Duodenal mucosa (tissue), 2 donors: ENCODE measurements at regions not wholly inside any gene's neighbourhood (a gene's known extent, or its start where the extent isn't known, plus 50 kb on each side); places are given as distances from the start of the nearest gene placed in this dataset.

ENCODE experiments used
- H3K27ac ChIP-seq: one replicate; pipeline ENCODE4 v1.7.0; 2013; ENCODE audit warnings: low read depth, low read length
- H3K27me3 ChIP-seq, 2 donors: one replicate each; pipeline ENCODE4 v1.7.0; 2013; ENCODE audit warnings: low read length in 2 of 2, control low read depth in 1 of 2; ENCODE audit not compliant: insufficient read depth in 2 of 2, control insufficient read depth in 1 of 2
- H3K36me3 ChIP-seq, 2 donors: one replicate each; pipeline ENCODE4 v1.7.0; 2013; ENCODE audit warnings: low read length in 2 of 2, control low read depth in 1 of 2; ENCODE audit not compliant: insufficient read depth in 2 of 2, control insufficient read depth in 1 of 2
- H3K4me1 ChIP-seq, 2 donors: one replicate each; pipeline ENCODE4 v1.7.0; 2013; ENCODE audit warnings: low read length in 2 of 2, control low read depth in 1 of 2; ENCODE audit not compliant: insufficient read depth in 2 of 2, control insufficient read depth in 1 of 2
- H3K4me3 ChIP-seq, 2 donors: one replicate each; pipeline ENCODE4 v1.7.0; 2013; ENCODE audit warnings: low read length in 2 of 2, low read depth in 1 of 2
- H3K9ac ChIP-seq, 2 donors: one replicate each; pipeline ENCODE4 v1.7.0; 2013; ENCODE audit warnings: low read length in 2 of 2, low read depth in 1 of 2
- H3K9me3 ChIP-seq, 2 donors: one replicate each; pipeline ENCODE4 v1.7.0; 2013; ENCODE audit warnings: low read length in 2 of 2, control low read depth in 1 of 2; ENCODE audit not compliant: control insufficient read depth in 1 of 2

GRCh38 chr17:71842986-71843385 lies 277.8 kb upstream of the SOX9 start:
- peaks cover 0 to 2% of the 10 kb centered on the region in 2 donors for H3K9me3 ChIP-seq
- no peak overlapping the region for H3K9ac ChIP-seq
- H3K4me1 ChIP-seq, result no peaks in the 10 kb centered on the region
- no peaks in the 10 kb centered on the region for H3K36me3 ChIP-seq
- H3K4me3 ChIP-seq, result no peak overlapping the region
- no peaks in the 10 kb centered on the region for H3K27me3 ChIP-seq
- no peak overlapping the region for H3K27ac ChIP-seq

- Histone ChIP-seq H3K9ac (no peak overlapping the region), H3K27ac (no peak overlapping the region), H3K4me3 (no peak overlapping the region), H3K4me1 (no peaks in the 10 kb centered on the region), H3K36me3 (no peaks in the 10 kb centered on the region), H3K27me3 (no peaks in the 10 kb centered on the region), H3K9me3 (peaks cover 0 to 2% of the 10 kb centered on the region in 2 donors)
These were observed 275.5 kb upstream of the SOX9 start for GRCh38 chr17:71845337-71845736.

GRCh38 chr17:71846561-71847110 lies 274.2 kb upstream of the SOX9 start:
- Histone ChIP-seq H3K9ac (no peak overlapping the region), H3K27me3 (no peaks in the 10 kb centered on the region), H3K36me3 (no peaks in the 10 kb centered on the region), H3K4me3 (no peak overlapping the region), H3K9me3 (peaks cover 0 to 2% of the 10 kb centered on the region in 2 donors), H3K4me1 (no peaks in the 10 kb centered on the region), H3K27ac (no peak overlapping the region)

GRCh38 chr17:71849783-71850768 lies 270.7 kb upstream of the SOX9 start:
- Histone ChIP-seq H3K9me3 (no peaks in the 10 kb centered on the region), H3K27ac (no peak overlapping the region), H3K27me3 (no peaks in the 10 kb centered on the region), H3K4me3 (no peak overlapping the region), H3K9ac (no peak overlapping the region), H3K36me3 (no peaks in the 10 kb centered on the region), H3K4me1 (no peaks in the 10 kb centered on the region)

- H3K27ac ChIP-seq, result no peak overlapping the region
- H3K36me3 ChIP-seq, result no peaks in the 10 kb centered on the region
- no peaks in the 10 kb centered on the region for H3K9me3 ChIP-seq
- no peaks in the 10 kb centered on the region for H3K27me3 ChIP-seq
- no peak overlapping the region for H3K9ac ChIP-seq
- H3K4me1 ChIP-seq, result no peaks in the 10 kb centered on the region
- H3K4me3 ChIP-seq, result no peak overlapping the region
These were observed 270.0 kb upstream of the SOX9 start for GRCh38 chr17:71850812-71851211.

- H3K27me3 ChIP-seq, result no peaks in the 10 kb centered on the region
- H3K9me3 ChIP-seq, result no peaks in the 10 kb centered on the region
- H3K27ac ChIP-seq, result no peak overlapping the region
- H3K9ac ChIP-seq, result no peak overlapping the region
- H3K36me3 ChIP-seq, result no peaks in the 10 kb centered on the region
- H3K4me1 ChIP-seq, result no peaks in the 10 kb centered on the region
- H3K4me3 ChIP-seq, result no peak overlapping the region
These were observed 265.8 kb upstream of the SOX9 start for GRCh38 chr17:71855010-71855409.

- Histone ChIP-seq H3K4me1 (no peaks in the 10 kb centered on the region), H3K9me3 (no peaks in the 10 kb centered on the region), H3K27ac (no peak overlapping the region), H3K27me3 (no peaks in the 10 kb centered on the region), H3K9ac (no peak overlapping the region), H3K4me3 (no peak overlapping the region), H3K36me3 (no peaks in the 10 kb centered on the region)
These were observed 256.1 kb upstream of the SOX9 start for GRCh38 chr17:71864755-71865154.

- H3K9me3 ChIP-seq, result no peaks in the 10 kb centered on the region
- H3K36me3 ChIP-seq, result no peaks in the 10 kb centered on the region
- H3K4me1 ChIP-seq, result no peaks in the 10 kb centered on the region
- no peak overlapping the region for H3K9ac ChIP-seq
- H3K27me3 ChIP-seq, result no peaks in the 10 kb centered on the region
- no peak overlapping the region for H3K4me3 ChIP-seq
- no peak overlapping the region for H3K27ac ChIP-seq
These were observed 254.7 kb upstream of the SOX9 start for GRCh38 chr17:71866095-71866494.

- Histone ChIP-seq H3K9me3 (peaks cover 0 to 3% of the 10 kb centered on the region in 2 donors), H3K27ac (no peak overlapping the region), H3K27me3 (no peaks in the 10 kb centered on the region), H3K4me3 (no peak overlapping the region), H3K4me1 (no peaks in the 10 kb centered on the region), H3K9ac (no peak overlapping the region), H3K36me3 (no peaks in the 10 kb centered on the region)
These were observed 251.5 kb upstream of the SOX9 start for GRCh38 chr17:71869293-71869692.

GRCh38 chr17:71869841-71870545 lies 250.8 kb upstream of the SOX9 start:
- Histone ChIP-seq H3K27me3 (no peaks in the 10 kb centered on the region), H3K27ac (no peak overlapping the region), H3K4me1 (no peaks in the 10 kb centered on the region), H3K9ac (no peak overlapping the region), H3K9me3 (peaks cover 0 to 3% of the 10 kb centered on the region in 2 donors), H3K4me3 (no peak overlapping the region), H3K36me3 (no peaks in the 10 kb centered on the region)
